Neural progenitor cell (in vitro differentiated cells): ENCODE measurements at regions not wholly inside any gene's neighbourhood (a gene's known extent, or its start where the extent isn't known, plus 50 kb on each side); places are given as distances from the start of the nearest gene placed in this dataset.
"Not testable (repeated sequence)": the region's sequence is repeated elsewhere in the genome, so short reads cannot be mapped to it uniquely, and the experiment has no call there.

ENCODE experiments used
- CTCF ChIP-seq: fragments of 200-600 bp; sonication (generic); IDR thresholded peaks from 2 replicates; pipeline ENCODE4 v1.5.1; 2017; ENCODE audit warnings: antibody characterized with exemption, mild to moderate bottlenecking
- EZH2 ChIP-seq: fragments of 200-600 bp; sonication (generic); IDR thresholded peaks from 2 replicates; pipeline ENCODE4 v1.6.1; 2017; ENCODE audit warnings: antibody characterized with exemption, mild to moderate bottlenecking, moderate library complexity
- EZH2phosphoT487 ChIP-seq: fragments of 200-600 bp; sonication (generic); IDR thresholded peaks from 2 replicates; pipeline ENCODE4 v1.6.1; 2017; ENCODE audit warnings: antibody characterized with exemption

DNA sequence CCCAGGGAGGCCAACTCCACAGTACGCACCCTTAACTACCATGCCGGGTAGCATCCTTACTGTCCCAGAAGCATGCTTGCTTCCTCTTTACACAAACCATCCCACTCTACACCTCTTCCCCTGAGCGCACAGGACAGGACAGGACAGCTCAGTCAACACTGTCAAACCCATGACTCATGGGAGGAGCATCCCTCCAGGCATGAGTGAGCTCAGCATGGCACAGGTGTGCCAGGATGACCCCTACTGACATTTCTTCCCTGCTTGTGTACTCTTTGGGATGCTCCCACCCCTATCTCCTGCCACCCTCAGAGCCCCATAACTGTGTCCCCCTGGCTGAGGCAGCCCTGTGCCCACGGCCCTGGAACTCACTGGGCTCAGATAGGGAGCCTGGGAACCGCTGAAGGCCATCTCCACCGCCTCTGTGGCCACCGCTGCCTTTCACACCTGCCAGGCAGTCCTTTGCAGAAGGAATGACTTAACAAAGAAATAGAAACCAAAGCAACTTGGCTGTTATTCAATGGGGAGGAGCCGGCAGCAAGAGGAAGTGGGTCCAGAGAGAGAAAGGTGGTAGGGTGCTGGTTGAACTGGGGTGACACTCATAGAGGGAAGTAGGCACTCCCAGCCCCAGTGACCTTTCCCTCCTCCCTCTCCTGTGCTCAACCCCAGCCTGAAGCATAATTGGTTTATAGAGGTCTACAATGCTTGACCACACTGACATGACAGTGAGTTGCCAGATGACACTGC is 119.1 kb downstream of the CDRT15L2 start:
- TF ChIP-seq CTCF, EZH2, EZH2phosphoT487: not testable (repeated sequence)
